HepG2 (cell line): ENCODE measurements at regions not wholly inside any gene's neighbourhood (a gene's known extent, or its start where the extent isn't known, plus 50 kb on each side); places are given as distances from the start of the nearest gene placed in this dataset.

Experiments
- ATAC-seq: fragments of 200-7000 bp; cut with Tn5 transposase; 3 replicates; pipeline ENCODE4 v1.9.1; 2020; ENCODE audit warnings: mild to moderate bottlenecking, moderate library complexity
- BruUV-seq: library from RNA; stranded (reverse); fragments of 400-500 nt; replicated peaks from 2 replicates; lab custom pipeline; 2021; lab: Mats Ljungman, UMichigan
- CTCF ChIA-PET: fragments of 300-600 bp; formaldehyde crosslinking; extraction: SDS; loops from one replicate; lab custom pipeline; 2021; ENCODE audit warnings: low total read pairs, inconsistent platforms, low intra/inter-chr PET ratio; lab: Yijun Ruan, JAX
- POLR2A ChIA-PET: fragments of 350-600 bp; sonication (Branson Sonifier 250); formaldehyde crosslinking; loops from one replicate; lab custom pipeline; 2020; ENCODE audit warnings: antibody characterized with exemption, inconsistent platforms; lab: Yijun Ruan, JAX
- DNase-seq: peaks from one replicate; pipeline ENCODE4 v3.0.0-alpha.2; 2015; ENCODE audit warnings: low spot score
- FAIRE-seq: peaks from 3 replicates; lab custom pipeline; 2011; peaks lifted over from hg19 to GRCh38; lab: Jason Lieb, UNC
- H2AFZ ChIP-seq: one replicate; pipeline ENCODE4 v1.6.1; 2011; ENCODE audit warnings: low read length, inconsistent platforms
- H3K27ac ChIP-seq: fragments of 300-600 bp; 3 replicates; pipeline ENCODE4 v1.8.0; 2011; ENCODE audit warnings: mixed run types, mild to moderate bottlenecking, mixed read lengths, low read length, inconsistent platforms; ENCODE audit not compliant: insufficient read depth; ENCODE audit errors: extremely low read length
- H3K27me3 ChIP-seq, 2 experiments: fragments of 200-600 bp in 1 of 2; 2 replicates in 1 of 2; 3 replicates in 1 of 2; pipeline versions ENCODE4 v1.6.0 to v1.8.0; 2011; ENCODE audit warnings: low read length in 2 of 2, mild to moderate bottlenecking in 2 of 2, moderate library complexity in 2 of 2, inconsistent platforms in 1 of 2; ENCODE audit not compliant: insufficient read depth in 2 of 2, control insufficient read depth in 1 of 2
- H3K36me3 ChIP-seq, 2 experiments: fragments of 200-600 bp in 1 of 2; replicated peaks in 1 of 2; 2 replicates in 1 of 2; 3 replicates in 1 of 2; pipeline versions ENCODE4 v1.5.1 to v1.8.0; 2011; ENCODE audit warnings: low read length in 2 of 2, inconsistent platforms in 1 of 2; ENCODE audit not compliant: insufficient read depth in 2 of 2, control insufficient read depth in 1 of 2
- H3K4me1 ChIP-seq: 2 replicates; pipeline ENCODE4 v1.5.1; 2012; ENCODE audit warnings: low read length, inconsistent platforms; ENCODE audit not compliant: insufficient read depth
- H3K4me2 ChIP-seq: 2 replicates; pipeline ENCODE4 v1.6.0; 2011; ENCODE audit warnings: low read depth, low read length, inconsistent platforms
- H3K4me3 ChIP-seq, 3 experiments: fragments of 200-600 bp in 1 of 3; sonication (generic), shearing (Covaris generic) in 1 of 3; replicated peaks in 1 of 3; 2 replicates each; pipeline ENCODE4 v1.5.1; 2011 to 2016; ENCODE audit warnings: low read length in 3 of 3, inconsistent platforms in 2 of 3, low read depth in 2 of 3, mild to moderate bottlenecking in 2 of 3, control low read depth in 1 of 3, mixed read lengths in 1 of 3; ENCODE audit not compliant: insufficient read depth in 1 of 3
- H3K79me2 ChIP-seq: one replicate; pipeline ENCODE4 v1.6.1; 2011; ENCODE audit warnings: low read length, inconsistent platforms; ENCODE audit not compliant: insufficient read depth
- H3K9ac ChIP-seq: 2 replicates; pipeline ENCODE4 v1.6.0; 2011; ENCODE audit warnings: mild to moderate bottlenecking, low read depth, low read length, inconsistent platforms; ENCODE audit not compliant: insufficient read depth
- H3K9me3 ChIP-seq: 2 replicates; pipeline ENCODE4 v1.5.1; 2012; ENCODE audit warnings: mild to moderate bottlenecking, low read length
- H4K20me1 ChIP-seq: 2 replicates; pipeline ENCODE4 v1.6.0; 2011; ENCODE audit warnings: inconsistent platforms, mild to moderate bottlenecking, low read length, moderate library complexity; ENCODE audit not compliant: insufficient read depth
- ARID4A ChIP-seq: sonication (generic); formaldehyde crosslinking; IDR thresholded peaks from 2 replicates; pipeline ENCODE4 v1.5.0; 2020; ENCODE audit warnings: mild to moderate bottlenecking, missing genetic modification reagents, borderline replicate concordance
- ATF7 ChIP-seq, 2 experiments: fragments of 450-650 bp in 1 of 2; sonication (generic) in 1 of 2; formaldehyde crosslinking in 1 of 2; IDR thresholded peaks; 2 replicates each; pipeline versions ENCODE4 v1.4.0 to v1.6.1; 2016 to 2020; ENCODE audit warnings: antibody characterized with exemption in 1 of 2, mild to moderate bottlenecking in 1 of 2, missing genetic modification reagents in 1 of 2
- CREB1 ChIP-seq, 2 experiments: fragments of 450-650 bp in 1 of 2; IDR thresholded peaks; 2 replicates each; pipeline ENCODE4 v1.6.1; 2016 to 2017; ENCODE audit warnings: control low read depth in 1 of 2, mild to moderate bottlenecking in 1 of 2, missing compliant biosample characterization in 1 of 2, missing genetic modification characterization in 1 of 2
- ETS1 ChIP-seq: sonication (generic); formaldehyde crosslinking; IDR thresholded peaks from 2 replicates; pipeline ENCODE4 v1.4.0; 2020; ENCODE audit warnings: missing genetic modification reagents
- KAT2B ChIP-seq: fragments of 150-350 bp; IDR thresholded peaks from 2 replicates; pipeline ENCODE4 v1.6.1; 2014; ENCODE audit warnings: low read depth, low read length, borderline replicate concordance
- SP1 ChIP-seq, 2 experiments: fragments of 450-650 bp in 1 of 2; sonication (generic) in 1 of 2; formaldehyde crosslinking in 1 of 2; IDR thresholded peaks; 2 replicates each; pipeline versions ENCODE4 v1.4.0 to v1.6.1; 2016 to 2020; ENCODE audit warnings: missing genetic modification reagents in 1 of 2
- ZBTB43 ChIP-seq: sonication (generic); formaldehyde crosslinking; conservative IDR thresholded peaks from 2 replicates; pipeline ENCODE4 v1.4.0; 2020; ENCODE audit warnings: missing genetic modification reagents
- ZNF619 ChIP-seq: sonication (generic); formaldehyde crosslinking; IDR thresholded peaks from 2 replicates; pipeline ENCODE4 v1.4.0; 2020; ENCODE audit warnings: mild to moderate bottlenecking, missing genetic modification reagents
- WGBS: methylation state at CpG from one replicate; pipeline ENCODE4 v1.1.6; 2017; ENCODE audit warnings: low lambda C conversion rate; 5-methylcytosine and 5-hydroxymethylcytosine counted together
- in situ Hi-C: cut with HindIII; loops from 2 replicates; pipeline ENCODE4 v1.10.0; 2017; ENCODE audit warnings: low pct_unique_long_range_greater_than_20kb; ENCODE audit not compliant: extremely low pct_ligation_motif_present
- intact Hi-C: fragments of 100-400 bp; cut with micrococcal nuclease; formaldehyde crosslinking; loops from one replicate; pipeline ENCODE4 v1.10.0; 2022; ENCODE audit not compliant: unreplicated experiment

- Histone ChIP-seq H3K36me3 (no peaks in the 10 kb centered on the region), H2AFZ (no peak overlapping the region), H3K79me2 (no peaks in the 10 kb centered on the region), H3K9ac (no peak overlapping the region), H3K4me3 (no peak overlapping the region), H3K9me3 (no peaks in the 10 kb centered on the region), H4K20me1 (no peaks in the 10 kb centered on the region), H3K27ac (no peak overlapping the region), H3K27me3 (no peaks in the 10 kb centered on the region), H3K4me1 (no peaks in the 10 kb centered on the region), H3K4me2 (no peak overlapping the region)
- TF ChIP-seq CREB1 (IDR thresholded peaks at IDR 0.05) (peak; percentile 86), CREB1 (CRISPR knock-in tag; IDR thresholded peaks at IDR 0.05) (no peak), ATF7 (IDR thresholded peaks at IDR 0.05) (peak; percentile 83), ATF7 (CRISPR knock-in tag; IDR thresholded peaks at IDR 0.05) (no peak), KAT2B (no peak)
- no peak for DNase-seq
- 22% methylated on average over 2 of the region's 2 CpGs for WGBS
- FAIRE-seq = no peak
- in situ Hi-C loops (no loop called here), intact Hi-C loops (no loop called here)
- CTCF ChIA-PET = no interaction called here
- POLR2A ChIA-PET = no interaction called here
- ATAC-seq = no peak
- BruUV-seq = no TSS peak
Measured at GRCh38 chr4:85291226-85291625, 183.7 kb upstream of the ARHGAP24 start.

- ChIA-PET POLR2A (no interaction called here), CTCF (no interaction called here)
- DNase-seq = no peak
- no peak for FAIRE-seq
- no peak overlapping the region for H3K4me3 ChIP-seq
- no peaks in the 10 kb centered on the region for H3K79me2 ChIP-seq
- H3K27me3 ChIP-seq = no peaks in the 10 kb centered on the region
- in situ Hi-C loops (no loop called here), intact Hi-C loops (no loop called here)
- H3K9me3 ChIP-seq = no peaks in the 10 kb centered on the region
- H4K20me1 ChIP-seq = no peaks in the 10 kb centered on the region
- no TSS peak for BruUV-seq
- ATAC-seq = no peak
- 8% methylated on average over 2 of the region's 2 CpGs for WGBS
- no peaks in the 10 kb centered on the region for H3K4me1 ChIP-seq
- H3K36me3 ChIP-seq = no peaks in the 10 kb centered on the region
- no peak overlapping the region for H2AFZ ChIP-seq
- H3K9ac ChIP-seq = no peak overlapping the region
- H3K27ac ChIP-seq = no peak overlapping the region
- TF ChIP-seq ZBTB43 (no peak), ARID4A (CRISPR knock-in tag) (no peak), ETS1 (CRISPR knock-in tag) (no peak), ZNF619 (CRISPR knock-in tag) (no peak), SP1 (IDR thresholded peaks at IDR 0.05) (no peak), SP1 (CRISPR knock-in tag; IDR thresholded peaks at IDR 0.05) (no peak)
- H3K4me2 ChIP-seq = no peak overlapping the region
Measured at GRCh38 chr4:85298037-85298436, 176.9 kb upstream of the ARHGAP24 start.
